Neural progenitor cell (in vitro differentiated cells): ENCODE measurements at regions not wholly inside any gene's neighbourhood (a gene's known extent, or its start where the extent isn't known, plus 50 kb on each side); places are given as distances from the start of the nearest gene placed in this dataset.

Experiments
- DNase-seq: peaks from one replicate; pipeline ENCODE4 v3.0.0-alpha.2; 2016; ENCODE audit warnings: low spot score
- H2AFZ ChIP-seq: fragments of 200-600 bp; sonication (generic); replicated peaks from 2 replicates; pipeline ENCODE4 v1.6.1; 2016; ENCODE audit warnings: antibody characterized with exemption
- H3F3A ChIP-seq: fragments of 200-600 bp; sonication (generic); 2 replicates; pipeline ENCODE4 v1.6.1; 2016; ENCODE audit warnings: antibody characterized with exemption, low read depth
- H3K27ac ChIP-seq: fragments of 200-600 bp; sonication (generic); 2 replicates; pipeline ENCODE4 v1.5.1; 2016; ENCODE audit warnings: mild to moderate bottlenecking
- H3K27me3 ChIP-seq: fragments of 200-600 bp; sonication (generic); 2 replicates; pipeline ENCODE4 v1.6.1; 2016; ENCODE audit warnings: mild to moderate bottlenecking, moderate library complexity
- H3K36me3 ChIP-seq: fragments of 200-600 bp; sonication (generic); 2 replicates; pipeline ENCODE4 v1.5.1; 2016
- H3K4me1 ChIP-seq: fragments of 200-600 bp; sonication (generic); 2 replicates; pipeline ENCODE4 v1.6.1; 2016; ENCODE audit warnings: mixed run types
- H3K4me2 ChIP-seq: fragments of 200-600 bp; sonication (generic); 2 replicates; pipeline ENCODE4 v1.6.1; 2016
- H3K4me3 ChIP-seq: fragments of 200-600 bp; sonication (generic); 2 replicates; pipeline ENCODE4 v1.5.1; 2016
- H3K79me2 ChIP-seq: fragments of 200-600 bp; sonication (generic); 2 replicates; pipeline ENCODE4 v1.6.1; 2016; ENCODE audit warnings: low read depth
- H3K9ac ChIP-seq: fragments of 200-600 bp; sonication (generic); 2 replicates; pipeline ENCODE4 v1.6.1; 2016
- H3K9me3 ChIP-seq: fragments of 200-600 bp; sonication (generic); 2 replicates; pipeline ENCODE4 v1.5.1; 2016; ENCODE audit warnings: low read depth
- H4K20me1 ChIP-seq: fragments of 200-600 bp; sonication (generic); 2 replicates; pipeline ENCODE4 v1.6.1; 2016; ENCODE audit warnings: low read depth
- H3K27ac Mint-ChIP-seq: 3 replicates; pipeline ENCODE4 v1.8.0; 2021; ENCODE audit warnings: mixed read lengths
- H3K27me3 Mint-ChIP-seq: 2 replicates; pipeline ENCODE4 v1.8.0; 2022; ENCODE audit warnings: low read depth, mild to moderate bottlenecking, inconsistent platforms, moderate library complexity, mixed read lengths; ENCODE audit not compliant: insufficient read depth
- H3K36me3 Mint-ChIP-seq: 3 replicates; pipeline ENCODE4 v1.8.0; 2021; ENCODE audit warnings: mixed read lengths
- H3K4me1 Mint-ChIP-seq: 3 replicates; pipeline ENCODE4 v1.8.0; 2021; ENCODE audit warnings: mixed read lengths
- H3K4me3 Mint-ChIP-seq: 3 replicates; pipeline ENCODE4 v1.8.0; 2021; ENCODE audit warnings: mild to moderate bottlenecking, moderate library complexity, mixed read lengths
- H3K9me3 Mint-ChIP-seq: 3 replicates; pipeline ENCODE4 v1.8.0; 2020; ENCODE audit warnings: mixed read lengths
- CTCF ChIP-seq: fragments of 200-600 bp; sonication (generic); IDR thresholded peaks from 2 replicates; pipeline ENCODE4 v1.5.1; 2017; ENCODE audit warnings: antibody characterized with exemption, mild to moderate bottlenecking
- EZH2 ChIP-seq: fragments of 200-600 bp; sonication (generic); IDR thresholded peaks from 2 replicates; pipeline ENCODE4 v1.6.1; 2017; ENCODE audit warnings: antibody characterized with exemption, mild to moderate bottlenecking, moderate library complexity
- EZH2phosphoT487 ChIP-seq: fragments of 200-600 bp; sonication (generic); IDR thresholded peaks from 2 replicates; pipeline ENCODE4 v1.6.1; 2017; ENCODE audit warnings: antibody characterized with exemption

DNA sequence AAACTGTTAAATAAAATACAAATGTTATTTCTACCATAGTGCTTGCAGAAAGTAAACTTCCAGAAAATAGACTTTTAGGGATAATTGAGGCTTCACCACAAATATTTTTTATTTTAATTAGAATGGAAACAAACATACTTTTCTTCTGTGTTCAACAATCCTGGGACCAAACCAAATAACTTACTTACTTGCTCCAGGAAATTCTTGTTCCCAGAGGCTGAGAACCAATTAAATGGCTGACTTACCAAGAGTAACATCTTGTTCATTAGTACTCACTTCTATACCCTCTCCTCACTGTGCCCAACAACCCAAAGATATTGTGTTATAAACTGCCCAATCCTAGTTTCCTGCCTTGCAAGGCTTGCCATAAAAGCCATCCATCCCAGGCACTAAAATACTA is 172.2 kb upstream of the PFN2 start:
- H3K27me3 ChIP-seq: no peaks in the 10 kb centered on the region
- H3K4me2 ChIP-seq: no peak overlapping the region
- Mint-ChIP-seq H3K36me3 (no peaks in the 10 kb centered on the region), H3K27me3 (peaks cover 2% of the 10 kb centered on the region), H3K4me3 (no peak overlapping the region), H3K27ac (no peak overlapping the region), H3K4me1 (peaks cover 38% of the 10 kb centered on the region), H3K9me3 (no peaks in the 10 kb centered on the region)
- H3K36me3 ChIP-seq: no peaks in the 10 kb centered on the region
- H3K4me1 ChIP-seq: peaks cover 13% of the 10 kb centered on the region
- DNase-seq: no peak
- H3K9me3 ChIP-seq: no peaks in the 10 kb centered on the region
- H3K9ac ChIP-seq: no peak overlapping the region
- H3F3A ChIP-seq: no peaks in the 10 kb centered on the region
- H4K20me1 ChIP-seq: no peaks in the 10 kb centered on the region
- no peak overlapping the region for H3K27ac ChIP-seq
- no peak overlapping the region for H3K4me3 ChIP-seq
- no peaks in the 10 kb centered on the region for H3K79me2 ChIP-seq
- H2AFZ ChIP-seq: no peak overlapping the region
- TF ChIP-seq EZH2 (no peak), CTCF (no peak), EZH2phosphoT487 (no peak)

DNA sequence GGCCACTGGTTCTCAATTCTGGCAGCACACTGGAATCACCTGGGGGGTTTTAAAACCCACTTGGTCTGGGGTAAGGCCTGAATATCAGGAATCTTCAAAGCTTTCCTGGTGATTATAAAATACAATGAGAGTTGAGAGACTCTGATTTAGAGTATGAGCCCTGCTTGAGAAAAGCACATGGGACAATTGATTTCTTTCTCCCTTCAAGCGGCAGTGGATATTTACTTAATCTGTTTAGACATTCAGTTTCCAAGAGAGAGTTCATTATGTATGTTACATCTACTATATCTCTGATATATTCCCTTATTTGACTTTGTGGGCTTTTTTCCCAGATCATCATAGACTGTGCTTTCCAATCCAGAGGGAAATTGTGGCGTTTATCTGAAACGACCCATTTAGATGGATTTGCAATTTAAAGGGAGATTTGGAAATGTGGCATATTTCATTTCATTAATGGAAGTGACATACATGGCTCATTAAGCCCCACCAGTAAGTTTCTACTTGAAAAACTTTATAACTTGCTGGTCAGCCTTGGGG is 171.2 kb upstream of the PFN2 start:
- H3K79me2 ChIP-seq: no peaks in the 10 kb centered on the region
- no peak overlapping the region for H3K27ac ChIP-seq
- H3K9me3 Mint-ChIP-seq: no peaks in the 10 kb centered on the region
- peak overlapping the region; percentile 27 for H2AFZ ChIP-seq
- no peaks in the 10 kb centered on the region for H3K9me3 ChIP-seq
- TF ChIP-seq CTCF (no peak), EZH2phosphoT487 (no peak), EZH2 (no peak)
- H3K4me1 ChIP-seq: peaks cover 8% of the 10 kb centered on the region
- no peak overlapping the region for H3K4me3 ChIP-seq
- H3K27me3 Mint-ChIP-seq: peaks cover 2% of the 10 kb centered on the region
- H3K36me3 Mint-ChIP-seq: no peaks in the 10 kb centered on the region
- peak overlapping the region; percentile 23 for H3K4me2 ChIP-seq
- H3K27ac Mint-ChIP-seq: peak overlapping the region; percentile 13
- no peak overlapping the region for H3K4me3 Mint-ChIP-seq
- H3K9ac ChIP-seq: no peak overlapping the region
- no peaks in the 10 kb centered on the region for H3K36me3 ChIP-seq
- H3K27me3 ChIP-seq: no peaks in the 10 kb centered on the region
- H3F3A ChIP-seq: no peaks in the 10 kb centered on the region
- H3K4me1 Mint-ChIP-seq: peaks cover 27% of the 10 kb centered on the region
- H4K20me1 ChIP-seq: no peaks in the 10 kb centered on the region
- DNase-seq: no peak

DNA sequence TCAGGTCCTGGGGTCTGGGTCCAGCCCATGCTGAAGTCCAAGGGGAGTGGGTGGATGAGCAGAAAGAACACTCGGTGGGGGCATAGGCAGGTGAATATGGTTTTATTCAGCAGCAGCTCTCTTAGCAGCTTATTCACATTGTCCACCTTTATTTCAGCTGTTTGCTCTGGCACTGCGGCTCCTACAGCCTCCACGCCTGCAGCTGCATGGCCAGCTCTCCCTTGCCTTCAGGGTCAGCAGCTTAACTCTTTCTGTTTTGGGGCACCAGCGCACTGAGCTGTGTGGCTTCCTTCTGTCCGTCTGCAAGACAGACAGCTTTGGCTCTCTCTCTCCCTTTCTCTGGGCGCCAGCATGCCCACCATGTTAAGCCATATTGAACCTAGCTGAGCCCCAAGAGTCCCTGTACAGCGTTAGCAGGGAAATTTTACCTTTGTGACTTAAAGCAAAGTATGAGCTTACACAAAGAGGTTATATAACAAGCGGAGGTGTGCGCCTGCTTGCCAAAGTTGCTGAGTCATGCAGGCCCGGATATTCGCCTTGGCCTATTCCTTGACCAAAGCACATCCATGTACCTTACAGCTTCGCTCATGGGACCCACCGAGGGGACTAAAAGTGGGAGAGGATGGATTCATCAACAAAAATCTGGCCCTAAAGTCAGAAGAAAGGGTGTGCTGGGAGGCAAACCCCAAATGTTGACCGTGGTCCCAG is 170.1 kb upstream of the PFN2 start:
- Histone ChIP-seq H3K36me3 (no peaks in the 10 kb centered on the region), H3K4me1 (peaks cover 8% of the 10 kb centered on the region), H3F3A (no peaks in the 10 kb centered on the region), H3K27ac (no peak overlapping the region), H3K9ac (no peak overlapping the region), H3K4me2 (no peak overlapping the region), H2AFZ (peak overlapping the region; percentile 54), H3K27me3 (no peaks in the 10 kb centered on the region), H4K20me1 (no peaks in the 10 kb centered on the region), H3K4me3 (no peak overlapping the region), H3K79me2 (no peaks in the 10 kb centered on the region), H3K9me3 (no peaks in the 10 kb centered on the region)
- no peak overlapping the region for H3K4me3 Mint-ChIP-seq
- no peak overlapping the region for H3K27ac Mint-ChIP-seq
- no peaks in the 10 kb centered on the region for H3K36me3 Mint-ChIP-seq
- DNase-seq: no peak
- H3K9me3 Mint-ChIP-seq: no peaks in the 10 kb centered on the region
- peaks cover 19% of the 10 kb centered on the region for H3K4me1 Mint-ChIP-seq
- peaks cover 2% of the 10 kb centered on the region for H3K27me3 Mint-ChIP-seq
- no peak for TF ChIP-seq EZH2
- TF ChIP-seq EZH2phosphoT487: no peak
- no peak for TF ChIP-seq CTCF
